RWPE1 (cell line): ENCODE measurements at regions not wholly inside any gene's neighbourhood (a gene's known extent, or its start where the extent isn't known, plus 50 kb on each side); places are given as distances from the start of the nearest gene placed in this dataset.
"Not testable (repeated sequence)": the region's sequence is repeated elsewhere in the genome, so short reads cannot be mapped to it uniquely, and the experiment has no call there.

Experiments
- CTCF ChIA-PET: fragments of 350-600 bp; sonication (Branson Sonifier 250); formaldehyde crosslinking; extraction: SDS; loops from one replicate; lab custom pipeline; 2021; lab: Yijun Ruan, JAX
- POLR2A ChIA-PET: fragments of 400-600 bp; formaldehyde crosslinking; extraction: SDS; loops from one replicate; lab custom pipeline; 2020; ENCODE audit warnings: antibody characterized with exemption; ENCODE audit not compliant: low non-redundant PET; lab: Yijun Ruan, JAX
- DNase-seq: peaks from one replicate; pipeline ENCODE4 v3.0.0; 2012; ENCODE audit warnings: low spot score
- H3K27ac ChIP-seq: fragments of 450-650 bp; 2 replicates; pipeline ENCODE4 v1.5.1; 2017
- CTCF ChIP-seq: fragments of 450-650 bp; conservative IDR thresholded peaks from 2 replicates; pipeline ENCODE4 v1.5.1; 2017; ENCODE audit warnings: low read depth, mild to moderate bottlenecking

- ChIA-PET CTCF (no interaction called here), POLR2A (no interaction called here)
- DNase-seq, result no peak
- no peak overlapping the region for H3K27ac ChIP-seq
- TF ChIP-seq CTCF, result no peak
Measured at GRCh38 chr6:135117413-135117968, 62.9 kb upstream of the HBS1L start.

GRCh38 chr6:135116571-135116970 lies 61.9 kb upstream of the HBS1L start:
- ChIA-PET POLR2A (no interaction called here), CTCF (no interaction called here)
- no peak for DNase-seq
- H3K27ac ChIP-seq, result no peak overlapping the region
- no peak for TF ChIP-seq CTCF

GRCh38 chr6:135115834-135116233 lies 61.2 kb upstream of the HBS1L start:
- POLR2A ChIA-PET, result no interaction called here
- CTCF ChIA-PET, result no interaction called here
- no peak for TF ChIP-seq CTCF
- no peak overlapping the region for H3K27ac ChIP-seq
- DNase-seq, result no peak

- no peak overlapping the region for H3K27ac ChIP-seq
- CTCF ChIA-PET, result no interaction called here
- POLR2A ChIA-PET, result no interaction called here
- TF ChIP-seq CTCF, result no peak
- DNase-seq, result no peak
Measured at GRCh38 chr6:135115411-135115810, 60.8 kb upstream of the HBS1L start.

GRCh38 chr6:135114355-135115145 lies 59.9 kb upstream of the HBS1L start:
- H3K27ac ChIP-seq, result no peak overlapping the region
- DNase-seq, result no peak
- no peak for TF ChIP-seq CTCF
- ChIA-PET CTCF (no interaction called here), POLR2A (no interaction called here)

- ChIA-PET CTCF (no interaction called here), POLR2A (no interaction called here)
- no peak for DNase-seq
- no peak overlapping the region for H3K27ac ChIP-seq
- no peak for TF ChIP-seq CTCF
Measured at GRCh38 chr6:135113860-135114259, 59.2 kb upstream of the HBS1L start.

GRCh38 chr6:135112951-135113350 lies 58.3 kb upstream of the HBS1L start:
- CTCF ChIA-PET, DNase-seq, H3K27ac ChIP-seq, POLR2A ChIA-PET: not testable (repeated sequence)

- CTCF ChIA-PET, result interaction anchor here (0.6 to 0.7 kb wide), 3 partner anchors 25 to 161 kb away, joined by 3 read pairs; no protein-coding TSS in a partner anchor
- POLR2A ChIA-PET, DNase-seq, H3K27ac ChIP-seq: not testable (repeated sequence)
Measured at GRCh38 chr6:135110261-135110781, 55.7 kb upstream of the HBS1L start.
